GM21737 (cell line): ENCODE measurements at regions not wholly inside any gene's neighbourhood (a gene's known extent, or its start where the extent isn't known, plus 50 kb on each side); places are given as distances from the start of the nearest gene placed in this dataset.
"Not testable (repeated sequence)": the region's sequence is repeated elsewhere in the genome, so short reads cannot be mapped to it uniquely, and the experiment has no call there.

Experiments used
- ATAC-seq: cut with Tn5 transposase; IDR thresholded peaks from one replicate; pipeline ENCODE4 v1.9.1; 2021; ENCODE audit warnings: mild to moderate bottlenecking, moderate library complexity; ENCODE audit not compliant: unreplicated experiment

DNA sequence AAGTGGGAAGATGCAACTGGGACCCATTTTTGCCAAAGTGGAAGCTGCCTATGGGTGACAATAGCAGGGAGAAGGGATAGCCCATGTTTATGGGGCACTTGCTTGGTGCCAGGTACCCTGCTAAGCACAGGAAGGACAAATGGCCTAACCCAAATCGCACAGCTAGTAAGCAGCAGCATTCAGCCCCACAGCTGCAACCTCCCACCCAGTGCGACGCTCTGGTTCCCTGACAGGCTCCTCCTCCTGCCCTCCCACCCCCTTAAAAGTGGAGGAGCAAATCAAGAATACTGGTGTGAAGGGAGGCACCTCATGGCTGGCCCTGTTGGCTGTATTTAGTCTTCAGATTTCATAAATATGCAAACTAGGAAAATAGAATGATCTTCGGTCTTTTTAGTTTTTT is 76.2 kb downstream of the RIN2 start:
- no peak for ATAC-seq

- no peak for ATAC-seq
These were observed 76.7 kb downstream of the RIN2 start for GRCh38 chr20:19834783-19835182.

- ATAC-seq, result no peak
These were observed 77.6 kb downstream of the RIN2 start for GRCh38 chr20:19835533-19836222.

DNA sequence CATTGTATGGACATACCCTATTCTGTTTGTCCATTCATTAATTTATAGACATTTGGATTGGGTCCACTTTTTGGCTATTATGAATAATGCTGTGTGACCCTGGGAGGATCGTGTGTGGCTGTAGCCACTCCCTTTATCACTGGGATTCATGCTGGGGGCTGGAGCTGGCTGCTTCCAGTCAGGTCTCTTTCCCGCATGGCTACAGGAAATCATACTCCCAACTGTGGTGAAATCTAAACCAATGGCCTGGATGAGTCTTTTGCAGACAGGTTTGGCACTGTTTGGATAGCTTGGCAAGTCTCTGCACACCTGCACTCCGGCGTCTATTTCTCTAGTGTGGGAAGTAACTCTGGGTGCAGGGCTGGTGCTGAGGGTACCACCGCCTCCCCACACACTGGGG is 80.4 kb downstream of the RIN2 start:
- ATAC-seq, result no peak

GRCh38 chr20:19839053-19839452 is 81.0 kb downstream of the RIN2 start:
- no peak for ATAC-seq

GRCh38 chr20:19840111-19840710 is 82.2 kb downstream of the RIN2 start:
- no peak for ATAC-seq

GRCh38 chr20:19841740-19842139 is 83.7 kb downstream of the RIN2 start:
- no peak for ATAC-seq

DNA sequence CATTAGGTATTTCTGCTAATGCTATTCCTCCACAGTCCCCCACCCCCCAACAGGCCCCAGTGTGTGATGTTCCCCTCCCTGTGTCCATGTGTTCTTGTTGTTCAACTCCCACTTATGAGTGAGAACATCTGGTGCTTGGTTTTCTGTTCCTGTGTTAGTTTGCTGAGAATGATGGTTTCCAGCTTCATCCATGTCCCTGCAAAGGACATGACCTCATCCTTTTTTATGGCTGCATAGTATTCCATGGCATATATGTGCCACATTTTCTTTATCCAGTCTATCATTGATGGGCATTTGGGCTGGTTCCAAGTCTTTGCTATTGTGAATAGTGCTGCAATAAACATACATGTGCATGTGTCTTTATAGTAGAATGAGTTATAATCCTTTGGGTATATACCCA is 86.8 kb downstream of the RIN2 start:
- ATAC-seq, result not testable (repeated sequence)

DNA sequence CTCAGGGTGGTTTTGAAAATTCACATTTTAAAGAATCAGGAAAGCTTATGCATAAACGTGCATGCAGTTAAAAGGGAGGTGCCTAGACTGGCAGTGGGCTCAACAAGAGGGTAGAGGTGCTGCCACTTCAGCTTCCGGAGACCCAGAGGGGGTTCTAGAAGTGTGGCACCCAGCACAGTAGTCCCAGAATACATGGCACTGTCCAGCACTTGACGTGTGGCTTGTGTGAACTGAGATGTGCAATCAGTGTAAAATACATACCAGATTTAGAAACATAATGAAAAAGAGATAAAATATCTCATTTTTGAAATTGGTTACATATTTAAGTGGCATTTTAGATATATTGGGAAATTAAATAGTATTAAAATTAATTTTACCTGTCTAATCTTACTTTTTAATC is 89.3 kb downstream of the RIN2 start:
- ATAC-seq, result no peak

- no peak for ATAC-seq
These were observed 91.5 kb downstream of the RIN2 start for GRCh38 chr20:19849341-19850197.

GRCh38 chr20:19850198-19850533 is 92.1 kb downstream of the RIN2 start:
- no peak for ATAC-seq

GRCh38 chr20:19851861-19852260 is 93.8 kb downstream of the RIN2 start:
- ATAC-seq, result no peak

DNA sequence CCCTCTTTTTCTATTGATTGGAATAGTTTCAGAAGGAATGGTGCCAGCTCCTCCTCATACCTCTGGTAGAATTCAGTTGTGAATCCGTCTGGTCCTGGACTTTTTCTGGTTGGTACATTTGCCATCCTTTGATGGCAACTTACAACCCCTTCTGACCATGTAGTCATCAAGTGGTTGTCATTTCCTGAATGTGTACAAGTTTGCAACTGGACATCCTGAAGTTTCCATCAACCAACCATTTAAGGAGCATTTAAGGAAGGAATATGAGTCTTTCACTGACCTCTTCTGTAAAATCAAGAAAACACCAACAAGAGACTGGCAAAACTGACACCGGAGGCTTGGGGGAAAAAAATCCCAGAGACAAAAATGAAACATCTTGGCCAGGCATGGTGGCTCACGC is 97.4 kb downstream of the RIN2 start:
- ATAC-seq, result no peak

DNA sequence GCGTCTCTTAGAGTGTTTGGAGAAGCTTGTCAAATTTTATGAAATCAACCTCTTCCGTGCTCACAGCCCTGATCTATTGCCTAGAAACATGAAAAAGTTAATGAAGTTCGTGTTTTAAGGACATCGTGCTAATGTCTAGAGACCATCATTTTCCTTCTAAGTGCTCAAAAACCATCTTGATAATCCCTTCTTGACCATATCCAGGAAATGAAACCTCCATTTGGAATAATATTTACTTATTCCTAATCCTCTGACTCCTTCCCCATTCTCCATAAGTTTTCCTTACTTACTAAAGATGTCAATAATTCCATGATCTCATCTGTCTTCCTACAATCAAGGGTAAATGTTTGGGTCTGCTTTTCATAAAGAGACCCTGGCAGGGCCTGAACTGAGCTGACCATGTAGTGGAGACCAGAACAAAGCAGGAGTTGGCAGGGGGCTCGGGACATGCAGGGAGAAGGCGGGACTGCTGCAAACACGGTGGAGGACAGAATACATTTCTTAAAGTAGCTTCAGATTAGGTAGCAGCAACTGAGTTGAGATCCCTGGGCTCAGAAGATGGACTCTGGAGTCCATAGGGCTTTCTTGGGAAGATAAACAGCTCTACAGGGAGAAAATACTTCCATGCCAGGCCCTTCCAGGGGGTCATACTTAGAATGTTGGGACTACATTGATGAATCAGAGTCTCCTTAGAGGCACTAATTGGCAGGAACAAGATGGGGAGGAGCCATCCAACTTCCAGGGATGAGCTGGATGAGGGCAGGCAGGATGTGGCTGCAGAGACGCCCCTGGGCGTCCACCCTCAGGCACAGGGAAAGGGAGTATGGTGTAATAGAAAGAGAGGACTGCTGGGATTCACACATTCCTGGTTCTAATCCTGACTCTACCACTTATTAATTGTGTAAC is 100.7 kb downstream of the RIN2 start:
- no peak for ATAC-seq

- no peak for ATAC-seq
These were observed 101.4 kb downstream of the RIN2 start for GRCh38 chr20:19859444-19859843.

GRCh38 chr20:19860737-19861136 is 102.7 kb downstream of the RIN2 start:
- no peak for ATAC-seq

- ATAC-seq, result no peak
These were observed 103.2 kb downstream of the RIN2 start for GRCh38 chr20:19861147-19861759.

GRCh38 chr20:19864130-19864529 is 106.1 kb downstream of the RIN2 start:
- ATAC-seq, result no peak

- ATAC-seq, result no peak
These were observed 108.0 kb downstream of the RIN2 start for GRCh38 chr20:19866070-19866469.

- no peak for ATAC-seq
These were observed 109.0 kb downstream of the RIN2 start for GRCh38 chr20:19867074-19867473.

GRCh38 chr20:19867940-19868371 is 109.9 kb downstream of the RIN2 start:
- no peak for ATAC-seq
